Activated T-helper 17 cell treated with anti-CD3 and anti-CD28 coated beads, Interleukin-2, amount 50 U/mL, for 72 hours (primary cell): ENCODE measurements at regions not wholly inside any gene's neighbourhood (a gene's known extent, or its start where the extent isn't known, plus 50 kb on each side); places are given as distances from the start of the nearest gene placed in this dataset.
"Not testable (repeated sequence)": the region's sequence is repeated elsewhere in the genome, so short reads cannot be mapped to it uniquely, and the experiment has no call there.

ENCODE experiments used
- ATAC-seq: fragments of 150-1000 bp; cut with Tn5 transposase; replicated peaks from 2 replicates; pipeline ENCODE4 v1.10.0; 2021; ENCODE audit warnings: mild to moderate bottlenecking, moderate library complexity
- H3K27ac Mint-ChIP-seq: one replicate; pipeline ENCODE4 v1.8.0; 2022; ENCODE audit warnings: mixed read lengths
- H3K27me3 Mint-ChIP-seq: one replicate; pipeline ENCODE4 v1.8.0; 2022; ENCODE audit warnings: mixed read lengths
- H3K36me3 Mint-ChIP-seq: one replicate; pipeline ENCODE4 v1.8.0; 2022; ENCODE audit warnings: low read depth, mild to moderate bottlenecking, mixed read lengths
- H3K4me1 Mint-ChIP-seq: one replicate; pipeline ENCODE4 v1.8.0; 2022; ENCODE audit warnings: mixed read lengths
- H3K4me3 Mint-ChIP-seq: one replicate; pipeline ENCODE4 v1.8.0; 2022; ENCODE audit warnings: mild to moderate bottlenecking, mixed read lengths
- H3K9me3 Mint-ChIP-seq: one replicate; pipeline ENCODE4 v1.8.0; 2022; ENCODE audit warnings: mixed read lengths

- Mint-ChIP-seq H3K27me3 (peaks cover 6% of the 10 kb centered on the region), H3K4me1 (no peaks in the 10 kb centered on the region), H3K27ac (no peak overlapping the region), H3K4me3 (no peak overlapping the region), H3K36me3 (no peaks in the 10 kb centered on the region), H3K9me3 (no peaks in the 10 kb centered on the region)
- ATAC-seq: no peak
Measured at GRCh38 chr4:42768125-42768748, 111.3 kb upstream of the ATP8A1 start.

- Mint-ChIP-seq H3K27ac (no peak overlapping the region), H3K4me3 (no peak overlapping the region), H3K4me1 (no peaks in the 10 kb centered on the region), H3K27me3 (peaks cover 6% of the 10 kb centered on the region), H3K9me3 (no peaks in the 10 kb centered on the region), H3K36me3 (no peaks in the 10 kb centered on the region)
- no peak for ATAC-seq
Measured at GRCh38 chr4:42767669-42768068, 110.8 kb upstream of the ATP8A1 start.

- Mint-ChIP-seq H3K9me3 (no peaks in the 10 kb centered on the region), H3K36me3 (no peaks in the 10 kb centered on the region), H3K4me3 (no peak overlapping the region), H3K27ac (no peak overlapping the region), H3K4me1 (no peaks in the 10 kb centered on the region), H3K27me3 (peaks cover 13% of the 10 kb centered on the region)
- no peak for ATAC-seq
Measured at GRCh38 chr4:42761804-42762203, 104.9 kb upstream of the ATP8A1 start.

GRCh38 chr4:42754965-42755364 lies 98.1 kb upstream of the ATP8A1 start:
- not testable (repeated sequence) for H3K4me1 Mint-ChIP-seq, ATAC-seq, H3K4me3 Mint-ChIP-seq, H3K9me3 Mint-ChIP-seq, H3K27ac Mint-ChIP-seq, H3K36me3 Mint-ChIP-seq
- peaks cover 13% of the 10 kb centered on the region for H3K27me3 Mint-ChIP-seq

GRCh38 chr4:42751587-42751986 lies 94.7 kb upstream of the ATP8A1 start:
- no peaks in the 10 kb centered on the region for H3K9me3 Mint-ChIP-seq
- H3K36me3 Mint-ChIP-seq: no peaks in the 10 kb centered on the region
- H3K4me1 Mint-ChIP-seq: no peaks in the 10 kb centered on the region

GRCh38 chr4:42750856-42751255 lies 94.0 kb upstream of the ATP8A1 start:
- Mint-ChIP-seq H3K9me3 (no peaks in the 10 kb centered on the region), H3K36me3 (no peaks in the 10 kb centered on the region), H3K4me3 (no peak overlapping the region), H3K27ac (no peak overlapping the region), H3K4me1 (no peaks in the 10 kb centered on the region), H3K27me3 (no peaks in the 10 kb centered on the region)
- ATAC-seq: no peak

More at GRCh38 chr4:42751587-42751986, 94.7 kb upstream of the ATP8A1 start:
- H3K27ac Mint-ChIP-seq: no peak overlapping the region
- H3K4me3 Mint-ChIP-seq: no peak overlapping the region
- ATAC-seq: no peak
- no peaks in the 10 kb centered on the region for H3K27me3 Mint-ChIP-seq

GRCh38 chr4:42750091-42750490 lies 93.2 kb upstream of the ATP8A1 start:
- no peak for ATAC-seq
- Mint-ChIP-seq H3K27me3 (no peaks in the 10 kb centered on the region), H3K4me3 (no peak overlapping the region), H3K36me3 (no peaks in the 10 kb centered on the region), H3K4me1 (no peaks in the 10 kb centered on the region), H3K27ac (no peak overlapping the region), H3K9me3 (no peaks in the 10 kb centered on the region)

- H3K36me3 Mint-ChIP-seq: no peaks in the 10 kb centered on the region
- H3K27me3 Mint-ChIP-seq: no peaks in the 10 kb centered on the region
- ATAC-seq: no peak
- H3K4me1 Mint-ChIP-seq: no peaks in the 10 kb centered on the region
- H3K9me3 Mint-ChIP-seq: no peaks in the 10 kb centered on the region
- H3K27ac Mint-ChIP-seq: no peak overlapping the region
- no peak overlapping the region for H3K4me3 Mint-ChIP-seq
Measured at GRCh38 chr4:42747971-42748370, 91.1 kb upstream of the ATP8A1 start.

- Mint-ChIP-seq H3K9me3 (peaks cover 4% of the 10 kb centered on the region), H3K27me3 (peaks cover 9% of the 10 kb centered on the region), H3K4me1 (no peaks in the 10 kb centered on the region), H3K27ac (no peak overlapping the region), H3K36me3 (no peaks in the 10 kb centered on the region), H3K4me3 (no peak overlapping the region)
- no peak for ATAC-seq
Measured at GRCh38 chr4:42736527-42737195, 79.8 kb upstream of the ATP8A1 start.

GRCh38 chr4:42733380-42733779 lies 76.5 kb upstream of the ATP8A1 start:
- H3K4me3 Mint-ChIP-seq: peak overlapping the region; percentile 44
- ATAC-seq: peak; percentile 74
- peak overlapping the region; percentile 60 for H3K27ac Mint-ChIP-seq
- H3K27me3 Mint-ChIP-seq: peaks cover 19% of the 10 kb centered on the region
- H3K4me1 Mint-ChIP-seq: no peaks in the 10 kb centered on the region
- peaks cover 8% of the 10 kb centered on the region for H3K9me3 Mint-ChIP-seq
- no peaks in the 10 kb centered on the region for H3K36me3 Mint-ChIP-seq

- H3K27ac Mint-ChIP-seq: peak overlapping the region; percentile 60
- no peaks in the 10 kb centered on the region for H3K36me3 Mint-ChIP-seq
- peak; percentile 92 for ATAC-seq
- no peaks in the 10 kb centered on the region for H3K4me1 Mint-ChIP-seq
- peak overlapping the region; percentile 44 for H3K4me3 Mint-ChIP-seq
- H3K27me3 Mint-ChIP-seq: peaks cover 19% of the 10 kb centered on the region
- peaks cover 8% of the 10 kb centered on the region for H3K9me3 Mint-ChIP-seq
Measured at GRCh38 chr4:42732776-42733175, 75.9 kb upstream of the ATP8A1 start.

GRCh38 chr4:42729505-42730237 lies 72.8 kb upstream of the ATP8A1 start:
- peaks cover 8% of the 10 kb centered on the region for H3K9me3 Mint-ChIP-seq
- ATAC-seq: no peak
- H3K4me3 Mint-ChIP-seq: no peak overlapping the region
- peaks cover 12% of the 10 kb centered on the region for H3K27me3 Mint-ChIP-seq
- H3K36me3 Mint-ChIP-seq: no peaks in the 10 kb centered on the region
- H3K4me1 Mint-ChIP-seq: no peaks in the 10 kb centered on the region
- no peak overlapping the region for H3K27ac Mint-ChIP-seq

GRCh38 chr4:42724451-42724850 lies 67.5 kb upstream of the ATP8A1 start:
- no peak for ATAC-seq
- no peaks in the 10 kb centered on the region for H3K36me3 Mint-ChIP-seq
- peaks cover 2% of the 10 kb centered on the region for H3K27me3 Mint-ChIP-seq
- H3K4me3 Mint-ChIP-seq: no peak overlapping the region
- H3K9me3 Mint-ChIP-seq: peaks cover 6% of the 10 kb centered on the region
- no peak overlapping the region for H3K27ac Mint-ChIP-seq
- H3K4me1 Mint-ChIP-seq: no peaks in the 10 kb centered on the region

GRCh38 chr4:42720533-42720932 lies 63.6 kb upstream of the ATP8A1 start:
- Mint-ChIP-seq H3K36me3 (no peaks in the 10 kb centered on the region), H3K27me3 (no peaks in the 10 kb centered on the region), H3K4me1 (no peaks in the 10 kb centered on the region), H3K27ac (no peak overlapping the region), H3K9me3 (no peaks in the 10 kb centered on the region), H3K4me3 (no peak overlapping the region)
- no peak for ATAC-seq

- Mint-ChIP-seq H3K27ac (no peak overlapping the region), H3K36me3 (no peaks in the 10 kb centered on the region), H3K4me1 (no peaks in the 10 kb centered on the region), H3K4me3 (no peak overlapping the region), H3K27me3 (no peaks in the 10 kb centered on the region), H3K9me3 (no peaks in the 10 kb centered on the region)
- ATAC-seq: no peak
Measured at GRCh38 chr4:42719257-42719656, 62.4 kb upstream of the ATP8A1 start.
